Sigmoid colon (tissue), 6 donors: ENCODE measurements at regions not wholly inside any gene's neighbourhood (a gene's known extent, or its start where the extent isn't known, plus 50 kb on each side); places are given as distances from the start of the nearest gene placed in this dataset.

Source experiments
- DNase-seq: peaks from one replicate; pipeline ENCODE4 v3.0.0-alpha.2; 2019
- H3K27ac ChIP-seq, 4 donors: fragments of 200-600 bp; sonication (generic); one replicate each; pipeline ENCODE4 v1.5.1; 2016 to 2019; ENCODE audit warnings: mild to moderate bottlenecking in 1 of 4
- H3K27me3 ChIP-seq, 3 donors: fragments of 200-600 bp; sonication (generic); one replicate each; pipeline ENCODE4 v1.5.1; 2019; ENCODE audit warnings: mild to moderate bottlenecking in 1 of 3
- H3K36me3 ChIP-seq, 4 donors: fragments of 200-600 bp; sonication (generic); one replicate each; pipeline ENCODE4 v1.5.1; 2016 to 2019
- H3K4me1 ChIP-seq, 4 donors: fragments of 200-600 bp; sonication (generic); one replicate each; pipeline ENCODE4 v1.5.1; 2017 to 2019
- H3K4me3 ChIP-seq, 4 donors: fragments of 200-600 bp; sonication (generic); one replicate each; pipeline ENCODE4 v1.5.1; 2017 to 2019; ENCODE audit warnings: mild to moderate bottlenecking in 2 of 4, moderate library complexity in 1 of 4
- H3K9me3 ChIP-seq, 4 donors: fragments of 200-600 bp in 3 of 4; sonication (generic) in 3 of 4; one replicate each; pipeline versions ENCODE4 v1.5.1 to v1.6.1; 2013 to 2019
- EP300 ChIP-seq, 4 donors: sonication (generic); formaldehyde crosslinking; IDR thresholded peaks; one replicate each; pipeline ENCODE4 v1.6.1; 2017; ENCODE audit warnings: antibody characterized with exemption in 4 of 4
- POLR2A ChIP-seq, 2 donors: fragments of 450-650 bp; IDR thresholded peaks; one replicate each; pipeline ENCODE4 v1.6.1; 2016; ENCODE audit warnings: antibody characterized with exemption in 2 of 2, mild to moderate bottlenecking in 2 of 2, moderate library complexity in 2 of 2
- POLR2AphosphoS5 ChIP-seq, 4 donors: sonication (generic); formaldehyde crosslinking; IDR thresholded peaks; one replicate each; pipeline ENCODE4 v1.6.1; 2017; ENCODE audit warnings: antibody characterized with exemption in 4 of 4
- WGBS, 2 donors: extraction: QIAGEN DNeasy Blood & Tissue Kit; methylation state at CpG; one replicate each; pipeline ENCODE4 v1.1.7; 2013; 5-methylcytosine and 5-hydroxymethylcytosine counted together
- intact Hi-C: fragments of 100-400 bp; cut with DNase I; formaldehyde crosslinking; loops from one replicate; pipeline ENCODE4 v1.15.1; 2023
- TF ChIP-seq, protein P1 (sequence below), 4 experiments: fragments of 450-650 bp in 3 of 4; fragments of 200-600 bp in 1 of 4; IDR thresholded peaks; one replicate each; pipeline ENCODE4 v1.5.1; 2016 to 2019; ENCODE audit warnings: antibody characterized with exemption in 4 of 4, mild to moderate bottlenecking in 3 of 4, moderate library complexity in 2 of 4
- donor health status: healthy with polysubstance abuse.
- donor health status: healthy.

- Histone ChIP-seq H3K36me3 (no peaks in the 10 kb centered on the region), H3K4me1 (no peaks in the 10 kb centered on the region), H3K4me3 (no peak overlapping the region), H3K27me3 (no peaks in the 10 kb centered on the region), H3K9me3 (no peaks in the 10 kb centered on the region), H3K27ac (no peak overlapping the region)
- 72 to 78% methylated on average over 3 of the region's 3 CpGs for WGBS, 2 donors
- TF ChIP-seq EP300 (IDR thresholded peaks at IDR 0.05), result no peak
- TF ChIP-seq POLR2A (IDR thresholded peaks at IDR 0.05), result no peak
- TF ChIP-seq, protein P1, sequence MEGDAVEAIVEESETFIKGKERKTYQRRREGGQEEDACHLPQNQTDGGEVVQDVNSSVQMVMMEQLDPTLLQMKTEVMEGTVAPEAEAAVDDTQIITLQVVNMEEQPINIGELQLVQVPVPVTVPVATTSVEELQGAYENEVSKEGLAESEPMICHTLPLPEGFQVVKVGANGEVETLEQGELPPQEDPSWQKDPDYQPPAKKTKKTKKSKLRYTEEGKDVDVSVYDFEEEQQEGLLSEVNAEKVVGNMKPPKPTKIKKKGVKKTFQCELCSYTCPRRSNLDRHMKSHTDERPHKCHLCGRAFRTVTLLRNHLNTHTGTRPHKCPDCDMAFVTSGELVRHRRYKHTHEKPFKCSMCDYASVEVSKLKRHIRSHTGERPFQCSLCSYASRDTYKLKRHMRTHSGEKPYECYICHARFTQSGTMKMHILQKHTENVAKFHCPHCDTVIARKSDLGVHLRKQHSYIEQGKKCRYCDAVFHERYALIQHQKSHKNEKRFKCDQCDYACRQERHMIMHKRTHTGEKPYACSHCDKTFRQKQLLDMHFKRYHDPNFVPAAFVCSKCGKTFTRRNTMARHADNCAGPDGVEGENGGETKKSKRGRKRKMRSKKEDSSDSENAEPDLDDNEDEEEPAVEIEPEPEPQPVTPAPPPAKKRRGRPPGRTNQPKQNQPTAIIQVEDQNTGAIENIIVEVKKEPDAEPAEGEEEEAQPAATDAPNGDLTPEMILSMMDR (IDR thresholded peaks at IDR 0.05), result no peak
- TF ChIP-seq POLR2AphosphoS5 (IDR thresholded peaks at IDR 0.05), result no peak
- intact Hi-C loops, result no loop called here
- no peak for DNase-seq
These were observed 713.0 kb upstream of the LRRC4C start for GRCh38 chr11:42172441-42172840.

GRCh38 chr11:42175203-42175602 lies 715.8 kb upstream of the LRRC4C start:
- intact Hi-C loops, result no loop called here
- no peaks in the 10 kb centered on the region for H3K4me1 ChIP-seq
- no peak for TF ChIP-seq EP300 (IDR thresholded peaks at IDR 0.05)
- TF ChIP-seq POLR2AphosphoS5 (IDR thresholded peaks at IDR 0.05), result no peak
- TF ChIP-seq, protein P1 (IDR thresholded peaks at IDR 0.05), result no peak
- TF ChIP-seq POLR2A (IDR thresholded peaks at IDR 0.05), result no peak
- no peak overlapping the region for H3K4me3 ChIP-seq
- DNase-seq, result no peak
- no peaks in the 10 kb centered on the region for H3K27me3 ChIP-seq
- no peaks in the 10 kb centered on the region for H3K9me3 ChIP-seq
- WGBS, 2 donors, result 76% methylated on average over 1 of the region's 1 CpG
- H3K27ac ChIP-seq, result no peak overlapping the region
- H3K36me3 ChIP-seq, result no peaks in the 10 kb centered on the region

GRCh38 chr11:42179216-42179615 lies 719.8 kb upstream of the LRRC4C start:
- TF ChIP-seq EP300 (IDR thresholded peaks at IDR 0.05) (no peak), POLR2AphosphoS5 (IDR thresholded peaks at IDR 0.05) (no peak), POLR2A (IDR thresholded peaks at IDR 0.05) (no peak)
- TF ChIP-seq, protein P1 (IDR thresholded peaks at IDR 0.05), result no peak
- H3K4me3 ChIP-seq, result no peak overlapping the region
- intact Hi-C loops, result no loop called here
- WGBS, 2 donors, result 55 to 77% methylated on average over 2 of the region's 2 CpGs
- no peaks in the 10 kb centered on the region for H3K4me1 ChIP-seq
- no peaks in the 10 kb centered on the region for H3K9me3 ChIP-seq
- no peaks in the 10 kb centered on the region for H3K27me3 ChIP-seq
- no peaks in the 10 kb centered on the region for H3K36me3 ChIP-seq
- H3K27ac ChIP-seq, result no peak overlapping the region
- no peak for DNase-seq

- Histone ChIP-seq H3K36me3 (no peaks in the 10 kb centered on the region), H3K27ac (no peak overlapping the region), H3K4me1 (no peaks in the 10 kb centered on the region), H3K9me3 (peaks cover 0 to 6% (median 0%) of the 10 kb centered on the region in 4 donors), H3K4me3 (no peak overlapping the region), H3K27me3 (no peaks in the 10 kb centered on the region)
- DNase-seq, result no peak
- intact Hi-C loops, result no loop called here
- WGBS, 2 donors, result 43 to 50% methylated on average over 3 of the region's 3 CpGs
- no peak for TF ChIP-seq POLR2AphosphoS5 (IDR thresholded peaks at IDR 0.05)
- no peak for TF ChIP-seq POLR2A (IDR thresholded peaks at IDR 0.05)
- TF ChIP-seq, protein P1 (IDR thresholded peaks at IDR 0.05), result no peak
- no peak for TF ChIP-seq EP300 (IDR thresholded peaks at IDR 0.05)
These were observed 736.0 kb upstream of the LRRC4C start for GRCh38 chr11:42195289-42196013.

- no peak overlapping the region for H3K4me3 ChIP-seq
- no peak for TF ChIP-seq POLR2AphosphoS5 (IDR thresholded peaks at IDR 0.05)
- no peak for TF ChIP-seq POLR2A (IDR thresholded peaks at IDR 0.05)
- TF ChIP-seq, protein P1 (IDR thresholded peaks at IDR 0.05), result no peak
- no peak for TF ChIP-seq EP300 (IDR thresholded peaks at IDR 0.05)
- 90 to 94% methylated on average over 6 of the region's 6 CpGs for WGBS, 2 donors
- no peak for DNase-seq
- H3K27me3 ChIP-seq, result no peaks in the 10 kb centered on the region
- H3K9me3 ChIP-seq, result peaks cover 0 to 9% (median 0%) of the 10 kb centered on the region in 4 donors
- intact Hi-C loops, result no loop called here
- no peaks in the 10 kb centered on the region for H3K36me3 ChIP-seq
- H3K27ac ChIP-seq, result no peak overlapping the region
- H3K4me1 ChIP-seq, result no peaks in the 10 kb centered on the region
These were observed 740.9 kb upstream of the LRRC4C start for GRCh38 chr11:42200311-42200710.
